Type B pancreatic cell (in vitro differentiated cells): ENCODE measurements at regions not wholly inside any gene's neighbourhood (a gene's known extent, or its start where the extent isn't known, plus 50 kb on each side); places are given as distances from the start of the nearest gene placed in this dataset.

Experiments
- DNase-seq: peaks from one replicate; pipeline ENCODE4 v3.0.0; 2021; ENCODE audit warnings: mixed read lengths; ENCODE audit not compliant: unreplicated experiment; ENCODE audit errors: extremely low spot score
- H3K27ac Mint-ChIP-seq: 2 replicates; pipeline ENCODE4 v1.8.0; 2021; ENCODE audit warnings: mild to moderate bottlenecking, mixed read lengths
- H3K27me3 Mint-ChIP-seq: 2 replicates; pipeline ENCODE4 v1.8.0; 2021; ENCODE audit warnings: mixed read lengths
- H3K36me3 Mint-ChIP-seq: 2 replicates; pipeline ENCODE4 v1.8.0; 2021; ENCODE audit warnings: mixed read lengths
- H3K4me1 Mint-ChIP-seq: one replicate; pipeline ENCODE4 v1.8.0; 2021; ENCODE audit warnings: mixed read lengths; ENCODE audit not compliant: unreplicated experiment
- H3K4me3 Mint-ChIP-seq: 2 replicates; pipeline ENCODE4 v1.8.0; 2021; ENCODE audit warnings: mild to moderate bottlenecking, mixed read lengths
- H3K9me3 Mint-ChIP-seq: 2 replicates; pipeline ENCODE4 v1.8.0; 2021; ENCODE audit warnings: mixed read lengths
- CTCF ChIP-seq: fragments of 200-600 bp; sonication (generic); conservative IDR thresholded peaks from 2 replicates; pipeline ENCODE4 v1.5.0; 2021; ENCODE audit warnings: antibody characterized with exemption, mild to moderate bottlenecking

- Mint-ChIP-seq H3K9me3 (peaks cover 15% of the 10 kb centered on the region), H3K4me3 (no peak overlapping the region), H3K27ac (no peak overlapping the region), H3K27me3 (peaks cover 18% of the 10 kb centered on the region), H3K36me3 (no peaks in the 10 kb centered on the region), H3K4me1 (peaks cover 9% of the 10 kb centered on the region)
- no peak for DNase-seq
- no peak for TF ChIP-seq CTCF
Observed at GRCh38 chr12:127548123-127548553, 718.8 kb upstream of the TMEM132C start.

- Mint-ChIP-seq H3K27ac (no peak overlapping the region), H3K36me3 (no peaks in the 10 kb centered on the region), H3K27me3 (peaks cover 18% of the 10 kb centered on the region), H3K4me3 (no peak overlapping the region), H3K4me1 (peaks cover 9% of the 10 kb centered on the region), H3K9me3 (peaks cover 15% of the 10 kb centered on the region)
- no peak for DNase-seq
- no peak for TF ChIP-seq CTCF
Observed at GRCh38 chr12:127550271-127550670, 716.7 kb upstream of the TMEM132C start.

GRCh38 chr12:127552838-127553237 lies 714.1 kb upstream of the TMEM132C start:
- DNase-seq: no peak
- H3K4me1 Mint-ChIP-seq: peaks cover 6% of the 10 kb centered on the region
- peaks cover 15% of the 10 kb centered on the region for H3K27me3 Mint-ChIP-seq
- peaks cover 15% of the 10 kb centered on the region for H3K9me3 Mint-ChIP-seq
- H3K36me3 Mint-ChIP-seq: no peaks in the 10 kb centered on the region
- no peak overlapping the region for H3K27ac Mint-ChIP-seq
- no peak for TF ChIP-seq CTCF
- H3K4me3 Mint-ChIP-seq: no peak overlapping the region

- H3K4me1 Mint-ChIP-seq: no peaks in the 10 kb centered on the region
- H3K9me3 Mint-ChIP-seq: peaks cover 10% of the 10 kb centered on the region
- H3K27me3 Mint-ChIP-seq: peaks cover 4% of the 10 kb centered on the region
Observed at GRCh38 chr12:127555071-127555470, 711.9 kb upstream of the TMEM132C start.

GRCh38 chr12:127556231-127556886 lies 710.6 kb upstream of the TMEM132C start:
- H3K36me3 Mint-ChIP-seq: no peaks in the 10 kb centered on the region
- no peak overlapping the region for H3K27ac Mint-ChIP-seq
- H3K4me1 Mint-ChIP-seq: no peaks in the 10 kb centered on the region
- no peaks in the 10 kb centered on the region for H3K27me3 Mint-ChIP-seq
- no peak for DNase-seq
- peaks cover 8% of the 10 kb centered on the region for H3K9me3 Mint-ChIP-seq
- no peak overlapping the region for H3K4me3 Mint-ChIP-seq
- no peak for TF ChIP-seq CTCF

More at GRCh38 chr12:127555071-127555470, 711.9 kb upstream of the TMEM132C start:
- H3K4me3 Mint-ChIP-seq: no peak overlapping the region
- TF ChIP-seq CTCF: no peak
- no peak for DNase-seq
- no peaks in the 10 kb centered on the region for H3K36me3 Mint-ChIP-seq
- H3K27ac Mint-ChIP-seq: no peak overlapping the region
